ENCODE measurements at regions not wholly inside any gene's neighbourhood (a gene's known extent, or its start where the extent isn't known, plus 50 kb on each side); places are given as distances from the start of the nearest gene placed in this dataset.
"Not testable (repeated sequence)": the region's sequence is repeated elsewhere in the genome, so short reads cannot be mapped to it uniquely, and the experiment has no call there.

DNA sequence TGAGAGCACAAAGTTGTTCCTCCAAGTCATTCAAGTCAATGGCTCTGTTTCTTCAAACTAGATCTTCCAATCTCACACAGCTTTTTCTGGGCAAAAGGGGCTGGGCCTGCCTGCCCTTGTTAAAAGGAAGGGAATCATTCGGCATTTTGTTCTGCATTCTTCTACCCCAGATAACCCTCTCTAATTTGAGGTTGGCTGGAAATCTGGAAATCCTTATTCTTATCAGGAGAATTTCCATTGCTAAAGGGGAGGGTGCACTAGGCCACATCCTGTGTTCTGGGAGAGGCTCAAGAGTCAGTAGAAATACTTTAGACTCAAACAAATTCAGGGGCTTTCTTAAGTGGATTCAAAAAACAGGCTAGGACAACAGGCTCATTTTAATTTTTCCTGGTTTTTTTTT, 384.7 kb upstream of the ZNF462 start:
- no peak for DNase-seq (ENCODE audit: low read depth)
- no peak overlapping the region for H3K4me3 ChIP-seq (ENCODE audit: control insufficient read depth, low read depth, low read length)
- TF ChIP-seq, protein P1, sequence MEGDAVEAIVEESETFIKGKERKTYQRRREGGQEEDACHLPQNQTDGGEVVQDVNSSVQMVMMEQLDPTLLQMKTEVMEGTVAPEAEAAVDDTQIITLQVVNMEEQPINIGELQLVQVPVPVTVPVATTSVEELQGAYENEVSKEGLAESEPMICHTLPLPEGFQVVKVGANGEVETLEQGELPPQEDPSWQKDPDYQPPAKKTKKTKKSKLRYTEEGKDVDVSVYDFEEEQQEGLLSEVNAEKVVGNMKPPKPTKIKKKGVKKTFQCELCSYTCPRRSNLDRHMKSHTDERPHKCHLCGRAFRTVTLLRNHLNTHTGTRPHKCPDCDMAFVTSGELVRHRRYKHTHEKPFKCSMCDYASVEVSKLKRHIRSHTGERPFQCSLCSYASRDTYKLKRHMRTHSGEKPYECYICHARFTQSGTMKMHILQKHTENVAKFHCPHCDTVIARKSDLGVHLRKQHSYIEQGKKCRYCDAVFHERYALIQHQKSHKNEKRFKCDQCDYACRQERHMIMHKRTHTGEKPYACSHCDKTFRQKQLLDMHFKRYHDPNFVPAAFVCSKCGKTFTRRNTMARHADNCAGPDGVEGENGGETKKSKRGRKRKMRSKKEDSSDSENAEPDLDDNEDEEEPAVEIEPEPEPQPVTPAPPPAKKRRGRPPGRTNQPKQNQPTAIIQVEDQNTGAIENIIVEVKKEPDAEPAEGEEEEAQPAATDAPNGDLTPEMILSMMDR (IDR thresholded peaks at IDR 0.05; ENCODE audit: control insufficient read depth, insufficient read depth, low read depth, low read length, missing control alignments) = no peak

DNA sequence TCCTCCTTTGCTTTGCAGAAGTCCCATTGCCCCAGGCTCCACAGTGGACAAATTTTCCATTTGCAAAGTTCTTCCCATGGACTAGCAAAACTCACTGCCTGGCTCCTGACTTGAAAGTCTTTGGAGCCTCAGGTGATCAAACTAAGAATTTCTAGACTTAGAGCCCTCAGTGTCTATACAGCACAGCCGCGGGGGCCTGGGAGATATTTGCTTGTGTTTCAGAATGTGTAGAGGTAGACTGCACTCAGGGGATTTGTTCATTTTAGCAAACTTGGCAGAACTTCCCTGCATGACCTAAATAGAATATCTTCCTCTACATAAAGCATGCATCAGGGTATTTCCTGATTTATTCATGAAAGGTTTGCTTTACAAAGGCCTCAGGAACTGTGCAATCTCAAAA, 384.2 kb upstream of the ZNF462 start:
- no peak overlapping the region for H3K4me3 ChIP-seq (ENCODE audit: control insufficient read depth, low read depth, low read length)
- TF ChIP-seq, protein P1 (IDR thresholded peaks at IDR 0.05; ENCODE audit: control insufficient read depth, insufficient read depth, low read depth, low read length, missing control alignments) = no peak
- DNase-seq (ENCODE audit: low read depth) = no peak

DNA sequence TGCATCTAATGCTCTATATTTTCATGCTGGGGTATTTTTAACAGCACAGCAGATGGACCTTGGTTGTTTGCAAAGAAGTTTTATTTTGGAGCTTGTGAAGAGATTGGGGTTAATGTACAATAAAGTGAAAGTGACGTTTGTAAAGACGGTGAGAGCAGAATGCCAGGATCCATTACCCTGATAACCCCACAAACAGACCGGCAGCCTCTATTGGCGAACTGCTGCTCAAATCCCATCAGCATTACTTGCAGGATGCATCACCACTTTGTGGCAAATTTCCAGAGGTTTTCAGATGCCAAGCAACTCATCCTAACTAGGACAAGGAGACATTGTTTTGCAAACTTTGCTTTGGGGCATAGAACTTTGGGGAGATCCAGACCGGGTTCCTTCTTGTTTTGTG, 383.3 kb upstream of the ZNF462 start:
- no peak for DNase-seq (ENCODE audit: low read depth)
- no peak overlapping the region for H3K4me3 ChIP-seq (ENCODE audit: control insufficient read depth, low read depth, low read length)
- TF ChIP-seq, protein P1 (IDR thresholded peaks at IDR 0.05; ENCODE audit: control insufficient read depth, insufficient read depth, low read depth, low read length, missing control alignments) = no peak

DNA sequence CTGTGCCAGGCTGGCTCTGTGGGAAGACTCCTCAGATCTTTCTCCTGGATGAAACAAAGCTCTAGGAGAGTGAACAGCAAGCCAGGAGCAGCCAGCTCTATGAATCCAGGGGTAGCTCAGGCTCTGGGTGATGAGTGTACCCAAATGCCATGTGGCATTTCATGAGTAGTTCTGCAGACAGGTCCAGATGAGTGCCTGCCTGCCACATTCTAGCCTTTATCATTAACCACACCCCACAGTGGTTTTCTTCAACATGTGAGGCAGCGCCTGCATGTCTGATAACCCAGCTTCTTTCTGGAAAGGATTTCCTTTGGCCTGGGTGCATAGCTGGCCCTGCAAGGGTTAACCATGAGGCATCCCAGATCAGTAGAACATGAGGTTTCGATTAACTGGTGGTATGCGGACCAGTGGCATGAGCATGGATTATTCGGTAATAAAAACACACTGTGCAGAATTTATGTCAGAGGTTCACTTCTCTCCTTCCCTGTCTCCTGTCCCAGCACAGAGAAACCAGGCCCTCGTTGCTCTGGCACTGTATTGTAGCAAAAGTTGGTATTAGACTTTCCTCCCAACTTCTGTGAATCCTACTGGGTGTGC, 381.9 kb upstream of the ZNF462 start:
- H3K4me3 ChIP-seq (ENCODE audit: control insufficient read depth, low read depth, low read length) = no peak overlapping the region
- TF ChIP-seq, protein P1 (IDR thresholded peaks at IDR 0.05; ENCODE audit: control insufficient read depth, insufficient read depth, low read depth, low read length, missing control alignments) = no peak
- no peak for DNase-seq (ENCODE audit: low read depth)

DNA sequence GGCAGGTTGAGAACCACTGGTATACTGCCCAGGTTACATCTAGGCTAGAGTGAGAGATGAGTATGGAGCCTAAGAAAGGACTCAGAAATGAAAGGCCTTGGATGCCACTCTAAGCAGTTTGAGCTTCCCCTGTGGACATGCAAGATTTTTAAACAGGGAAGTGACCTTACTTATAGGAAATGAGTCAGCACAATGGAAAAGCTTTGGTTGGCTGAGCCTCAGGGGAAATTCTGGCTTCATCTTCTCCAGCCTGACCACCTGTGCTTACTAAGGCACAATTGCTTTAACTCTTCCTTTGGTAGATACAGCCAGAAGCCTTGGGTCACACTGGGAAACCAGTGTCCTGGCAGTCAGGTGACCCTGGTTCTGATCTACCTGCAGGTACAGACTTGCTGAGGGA, 380.2 kb upstream of the ZNF462 start:
- H3K4me3 ChIP-seq (ENCODE audit: control insufficient read depth, low read depth, low read length) = no peak overlapping the region
- no peak for DNase-seq (ENCODE audit: low read depth)
- TF ChIP-seq, protein P1 (IDR thresholded peaks at IDR 0.05; ENCODE audit: control insufficient read depth, insufficient read depth, low read depth, low read length, missing control alignments) = no peak

DNA sequence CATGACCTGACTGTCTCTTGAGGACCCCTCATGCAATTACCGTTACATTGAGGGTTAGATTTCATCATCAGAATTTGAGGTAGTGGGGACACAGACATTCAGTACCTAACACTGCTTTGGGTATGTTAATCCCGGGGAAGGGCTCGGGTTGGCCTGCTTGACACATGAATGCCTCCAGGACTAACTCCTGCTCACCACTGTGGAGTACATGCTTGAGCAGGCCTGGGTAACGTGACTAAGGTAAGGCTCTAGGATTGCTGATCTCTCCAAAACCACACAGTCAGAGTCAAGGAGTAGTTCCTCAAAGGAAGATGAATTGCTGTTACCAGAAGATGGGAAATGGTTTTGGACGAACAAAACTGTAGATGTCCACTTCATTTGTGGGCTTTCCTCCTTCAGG, 376.3 kb upstream of the ZNF462 start:
- no peak for DNase-seq (ENCODE audit: low read depth)
- TF ChIP-seq, protein P1 (IDR thresholded peaks at IDR 0.05; ENCODE audit: control insufficient read depth, insufficient read depth, low read depth, low read length, missing control alignments) = no peak
- no peak overlapping the region for H3K4me3 ChIP-seq (ENCODE audit: control insufficient read depth, low read depth, low read length)

DNA sequence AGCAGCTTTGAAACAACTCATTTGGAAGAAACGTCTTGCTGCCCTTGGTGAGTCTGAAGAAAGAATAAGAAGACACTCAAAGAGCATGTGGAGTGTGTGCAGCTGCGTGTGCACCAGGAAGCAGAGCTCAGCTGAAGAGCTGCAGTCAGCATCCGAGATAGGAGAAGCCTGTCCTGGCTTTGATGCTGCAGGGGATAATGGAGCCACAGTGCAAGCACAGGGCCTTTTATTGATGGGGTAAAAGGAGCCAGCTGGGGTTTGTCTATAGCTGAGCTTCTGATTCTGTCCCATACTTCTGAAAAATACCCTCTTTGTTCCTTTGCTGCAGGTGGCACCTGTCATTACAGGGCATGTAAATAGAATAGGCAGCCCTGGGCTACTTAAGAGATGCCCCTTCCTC, 375.7 kb upstream of the ZNF462 start:
- TF ChIP-seq, protein P1 (IDR thresholded peaks at IDR 0.05; ENCODE audit: control insufficient read depth, insufficient read depth, low read depth, low read length, missing control alignments) = no peak
- DNase-seq (ENCODE audit: low read depth) = no peak

DNA sequence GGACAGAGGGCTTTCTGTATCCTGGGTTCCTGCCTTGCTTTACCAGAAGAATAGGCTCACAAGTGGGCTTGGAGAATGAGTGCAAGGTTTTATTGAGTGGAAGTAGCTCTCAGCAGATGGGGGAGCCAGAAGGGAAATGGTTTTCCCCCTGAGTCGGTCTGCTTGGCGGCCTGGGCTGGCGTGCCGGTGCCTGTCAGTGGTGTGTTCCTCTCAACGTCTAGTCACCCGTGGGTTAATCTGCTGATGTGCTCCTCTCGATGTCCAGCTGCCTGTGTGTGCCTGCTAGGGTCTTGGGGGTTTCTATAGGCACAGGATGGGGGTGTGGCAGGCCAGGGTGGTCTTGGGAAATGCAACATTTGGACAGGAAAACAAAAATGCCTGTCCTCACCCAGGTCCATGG, 370.8 kb upstream of the ZNF462 start:
- not testable (repeated sequence) for DNase-seq (ENCODE audit: low read depth); H3K4me3 ChIP-seq (ENCODE audit: control insufficient read depth, low read depth, low read length)

More for the DNA sequence above, 375.7 kb upstream of the ZNF462 start:
- H3K4me3 ChIP-seq (ENCODE audit: control insufficient read depth, low read depth, low read length) = no peak overlapping the region
